Liver (tissue), 8 donors: ENCODE measurements at regions not wholly inside any gene's neighbourhood (a gene's known extent, or its start where the extent isn't known, plus 50 kb on each side); places are given as distances from the start of the nearest gene placed in this dataset.
"Not testable (repeated sequence)": the region's sequence is repeated elsewhere in the genome, so short reads cannot be mapped to it uniquely, and the experiment has no call there.

ENCODE experiments used
- DNase-seq: peaks from one replicate; pipeline ENCODE4 v3.0.0-alpha.2; 2017; ENCODE audit warnings: low spot score
- H3K27ac ChIP-seq, 2 donors: one replicate each; pipeline ENCODE4 v1.7.0; 2013; ENCODE audit warnings: inconsistent platforms in 2 of 2, low read length in 2 of 2, control low read depth in 1 of 2, low read depth in 1 of 2, mild to moderate bottlenecking in 1 of 2
- H3K27me3 ChIP-seq, 4 donors: one replicate each; pipeline versions ENCODE4 v1.6.1 to v1.7.0; 2013; ENCODE audit warnings: low read length in 3 of 4, inconsistent platforms in 1 of 4, mild to moderate bottlenecking in 1 of 4, moderate library complexity in 1 of 4; ENCODE audit not compliant: control insufficient read depth in 4 of 4, insufficient read depth in 4 of 4
- H3K36me3 ChIP-seq, 4 donors: one replicate each; pipeline versions ENCODE4 v1.6.1 to v1.7.0; 2013; ENCODE audit warnings: low read length in 3 of 4, mild to moderate bottlenecking in 3 of 4, low read depth in 1 of 4, moderate library complexity in 1 of 4; ENCODE audit not compliant: control insufficient read depth in 4 of 4, insufficient read depth in 3 of 4
- H3K4me1 ChIP-seq, 4 donors: one replicate each; pipeline versions ENCODE4 v1.6.1 to v1.7.0; 2013; ENCODE audit warnings: low read length in 3 of 4, mild to moderate bottlenecking in 3 of 4, moderate library complexity in 1 of 4; ENCODE audit not compliant: control insufficient read depth in 4 of 4, insufficient read depth in 4 of 4
- H3K4me3 ChIP-seq, 3 donors: one replicate each; pipeline versions ENCODE4 v1.6.1 to v1.7.0; 2013; ENCODE audit warnings: low read length in 3 of 3, control low read depth in 1 of 3, low read depth in 1 of 3, mild to moderate bottlenecking in 1 of 3
- H3K9ac ChIP-seq, 2 donors: one replicate each; pipeline ENCODE4 v1.7.0; 2013; ENCODE audit warnings: low read length in 2 of 2, mild to moderate bottlenecking in 2 of 2, moderate library complexity in 2 of 2, control low read depth in 1 of 2, low read depth in 1 of 2
- H3K9me3 ChIP-seq, 4 donors: one replicate each; pipeline versions ENCODE4 v1.6.1 to v1.7.0; 2013; ENCODE audit warnings: low read length in 3 of 4; ENCODE audit not compliant: control insufficient read depth in 4 of 4
- EGR1 ChIP-seq, 2 donors: IDR thresholded peaks; 2 replicates each; pipeline ENCODE4 v1.6.1; 2016 to 2018; ENCODE audit warnings: antibody characterized with exemption in 2 of 2, low read depth in 2 of 2
- FOXA1 ChIP-seq: IDR thresholded peaks from 2 replicates; pipeline ENCODE4 v1.6.1; 2016; ENCODE audit warnings: antibody characterized with exemption
- FOXA2 ChIP-seq: IDR thresholded peaks from 2 replicates; pipeline ENCODE4 v1.6.1; 2016; ENCODE audit warnings: antibody characterized with exemption
- GABPA ChIP-seq, 2 donors: IDR thresholded peaks in 1 of 2; conservative IDR thresholded peaks in 1 of 2; 2 replicates each; pipeline ENCODE4 v1.6.1; 2016; ENCODE audit warnings: antibody characterized with exemption in 2 of 2, mild to moderate bottlenecking in 1 of 2, moderate library complexity in 1 of 2
- HNF4A ChIP-seq, 2 donors: conservative IDR thresholded peaks; 2 replicates each; pipeline ENCODE4 v1.6.1; 2016; ENCODE audit warnings: antibody characterized with exemption in 2 of 2, mild to moderate bottlenecking in 2 of 2
- HNF4G ChIP-seq: IDR thresholded peaks from 2 replicates; pipeline ENCODE4 v1.6.1; 2016; ENCODE audit warnings: antibody characterized with exemption
- JUND ChIP-seq, 2 donors: IDR thresholded peaks; 2 replicates each; pipeline ENCODE4 v1.6.1; 2016; ENCODE audit warnings: antibody characterized with exemption in 2 of 2
- MAX ChIP-seq: IDR thresholded peaks from 2 replicates; pipeline ENCODE4 v1.6.1; 2016; ENCODE audit warnings: antibody characterized with exemption
- NR2F2 ChIP-seq: IDR thresholded peaks from 2 replicates; pipeline ENCODE4 v1.6.1; 2016; ENCODE audit warnings: antibody characterized with exemption
- RAD21 ChIP-seq, 2 donors: IDR thresholded peaks; 2 replicates each; pipeline ENCODE4 v1.6.1; 2016; ENCODE audit warnings: antibody characterized with exemption in 2 of 2, mild to moderate bottlenecking in 2 of 2
- RXRA ChIP-seq, 2 donors: IDR thresholded peaks; 2 replicates each; pipeline ENCODE4 v1.6.1; 2017 to 2018; ENCODE audit warnings: antibody characterized with exemption in 2 of 2, mild to moderate bottlenecking in 1 of 2
- SP1 ChIP-seq: IDR thresholded peaks from 2 replicates; pipeline ENCODE4 v1.6.1; 2018; ENCODE audit warnings: antibody characterized with exemption, mild to moderate bottlenecking
- TAF1 ChIP-seq: conservative IDR thresholded peaks from 2 replicates; pipeline ENCODE4 v1.6.1; 2016; ENCODE audit warnings: antibody characterized with exemption, mild to moderate bottlenecking
- YY1 ChIP-seq: IDR thresholded peaks from 2 replicates; pipeline ENCODE4 v1.6.1; 2016; ENCODE audit warnings: antibody characterized with exemption, mild to moderate bottlenecking
- WGBS: extraction: QIAGEN DNeasy Blood & Tissue Kit; methylation state at CpG from one replicate; pipeline ENCODE4 v1.1.7; 2013; 5-methylcytosine and 5-hydroxymethylcytosine counted together
- TF ChIP-seq, protein P1 (sequence below): IDR thresholded peaks from 2 replicates; pipeline ENCODE4 v1.6.1; 2016; ENCODE audit warnings: antibody characterized with exemption
- TF ChIP-seq, protein P2 (sequence below): IDR thresholded peaks from 2 replicates; pipeline ENCODE4 v1.6.1; 2016; ENCODE audit warnings: antibody characterized with exemption, mild to moderate bottlenecking
- TF ChIP-seq, protein P3 (sequence below): fragments of 150-350 bp; IDR thresholded peaks from 2 replicates; pipeline ENCODE4 v1.5.1; 2017; ENCODE audit warnings: improper control_type of control experiment, low read depth, low read length; ENCODE audit not compliant: missing input control
- TF ChIP-seq, protein P4 (sequence below): IDR thresholded peaks from 2 replicates; pipeline ENCODE4 v1.6.1; 2016; ENCODE audit warnings: antibody characterized with exemption
- donor health status: healthy.
- donor health status: healthy.
- donor health status: healthy.
- donor health status: healthy.
- donor health status: healthy.

DNA sequence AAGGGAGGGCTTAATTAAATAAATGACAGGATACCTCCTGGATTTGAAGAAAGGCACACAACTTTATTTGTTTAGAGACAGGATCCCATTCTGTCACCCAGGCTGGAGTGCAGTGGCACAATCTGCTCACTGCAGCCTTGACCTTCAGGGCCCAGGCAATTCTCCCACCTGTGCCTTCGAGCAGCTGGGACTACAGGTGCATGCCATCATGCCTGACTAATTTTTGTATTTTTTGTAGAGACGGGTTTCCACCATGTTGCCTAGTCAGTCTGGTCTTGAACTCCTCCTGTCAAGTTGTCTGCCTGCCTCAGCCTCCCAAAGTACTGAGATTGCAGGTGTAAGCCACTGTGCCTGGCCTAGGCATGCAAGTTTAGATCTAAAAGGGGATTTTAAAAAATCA, 272.7 kb upstream of the MBL2 start:
- WGBS = 75% methylated on average over 2 of the region's 2 CpGs

DNA sequence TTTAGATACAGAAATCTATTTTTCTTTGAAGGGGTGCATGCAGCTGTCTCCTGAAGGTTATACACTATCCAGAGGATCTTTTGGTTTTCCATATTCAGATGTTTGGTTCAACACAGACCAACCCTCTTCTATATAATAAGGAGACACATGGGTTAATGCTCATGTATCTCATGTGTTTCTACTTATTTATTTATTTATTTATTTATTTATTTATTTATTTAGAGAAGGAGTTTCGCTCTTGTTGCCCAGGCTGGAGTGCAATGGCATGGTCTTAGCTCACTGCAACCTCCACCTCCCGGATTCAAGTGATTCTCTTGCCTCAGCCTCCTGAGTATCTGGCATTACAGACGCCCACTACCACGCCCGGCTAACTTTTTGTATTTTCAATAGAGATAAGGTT, 263.2 kb upstream of the MBL2 start:
- H3K27ac ChIP-seq, H3K4me1 ChIP-seq, H3K9me3 ChIP-seq, H3K9ac ChIP-seq, DNase-seq, H3K36me3 ChIP-seq, H3K27me3 ChIP-seq, H3K4me3 ChIP-seq: not testable (repeated sequence)
- 93% methylated on average over 5 of the region's 5 CpGs for WGBS

More for the DNA sequence above, 272.7 kb upstream of the MBL2 start:
- H3K4me1 ChIP-seq = no peaks in the 10 kb centered on the region
- no peak overlapping the region for H3K27ac ChIP-seq
- TF ChIP-seq EGR1 (IDR thresholded peaks at IDR 0.05; ENCODE audit: low read depth in 2 of 2) = no peak
- TF ChIP-seq, protein P1, sequence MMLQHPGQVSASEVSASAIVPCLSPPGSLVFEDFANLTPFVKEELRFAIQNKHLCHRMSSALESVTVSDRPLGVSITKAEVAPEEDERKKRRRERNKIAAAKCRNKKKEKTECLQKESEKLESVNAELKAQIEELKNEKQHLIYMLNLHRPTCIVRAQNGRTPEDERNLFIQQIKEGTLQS = no peak
- TF ChIP-seq HNF4G = no peak
- no peak for TF ChIP-seq MAX
- no peak for TF ChIP-seq JUND (IDR thresholded peaks at IDR 0.05)
- TF ChIP-seq, protein P2, sequence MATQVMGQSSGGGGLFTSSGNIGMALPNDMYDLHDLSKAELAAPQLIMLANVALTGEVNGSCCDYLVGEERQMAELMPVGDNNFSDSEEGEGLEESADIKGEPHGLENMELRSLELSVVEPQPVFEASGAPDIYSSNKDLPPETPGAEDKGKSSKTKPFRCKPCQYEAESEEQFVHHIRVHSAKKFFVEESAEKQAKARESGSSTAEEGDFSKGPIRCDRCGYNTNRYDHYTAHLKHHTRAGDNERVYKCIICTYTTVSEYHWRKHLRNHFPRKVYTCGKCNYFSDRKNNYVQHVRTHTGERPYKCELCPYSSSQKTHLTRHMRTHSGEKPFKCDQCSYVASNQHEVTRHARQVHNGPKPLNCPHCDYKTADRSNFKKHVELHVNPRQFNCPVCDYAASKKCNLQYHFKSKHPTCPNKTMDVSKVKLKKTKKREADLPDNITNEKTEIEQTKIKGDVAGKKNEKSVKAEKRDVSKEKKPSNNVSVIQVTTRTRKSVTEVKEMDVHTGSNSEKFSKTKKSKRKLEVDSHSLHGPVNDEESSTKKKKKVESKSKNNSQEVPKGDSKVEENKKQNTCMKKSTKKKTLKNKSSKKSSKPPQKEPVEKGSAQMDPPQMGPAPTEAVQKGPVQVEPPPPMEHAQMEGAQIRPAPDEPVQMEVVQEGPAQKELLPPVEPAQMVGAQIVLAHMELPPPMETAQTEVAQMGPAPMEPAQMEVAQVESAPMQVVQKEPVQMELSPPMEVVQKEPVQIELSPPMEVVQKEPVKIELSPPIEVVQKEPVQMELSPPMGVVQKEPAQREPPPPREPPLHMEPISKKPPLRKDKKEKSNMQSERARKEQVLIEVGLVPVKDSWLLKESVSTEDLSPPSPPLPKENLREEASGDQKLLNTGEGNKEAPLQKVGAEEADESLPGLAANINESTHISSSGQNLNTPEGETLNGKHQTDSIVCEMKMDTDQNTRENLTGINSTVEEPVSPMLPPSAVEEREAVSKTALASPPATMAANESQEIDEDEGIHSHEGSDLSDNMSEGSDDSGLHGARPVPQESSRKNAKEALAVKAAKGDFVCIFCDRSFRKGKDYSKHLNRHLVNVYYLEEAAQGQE = no peak
- TF ChIP-seq YY1 = no peak
- no peak for TF ChIP-seq RAD21 (IDR thresholded peaks at IDR 0.05)
- TF ChIP-seq, protein P3, sequence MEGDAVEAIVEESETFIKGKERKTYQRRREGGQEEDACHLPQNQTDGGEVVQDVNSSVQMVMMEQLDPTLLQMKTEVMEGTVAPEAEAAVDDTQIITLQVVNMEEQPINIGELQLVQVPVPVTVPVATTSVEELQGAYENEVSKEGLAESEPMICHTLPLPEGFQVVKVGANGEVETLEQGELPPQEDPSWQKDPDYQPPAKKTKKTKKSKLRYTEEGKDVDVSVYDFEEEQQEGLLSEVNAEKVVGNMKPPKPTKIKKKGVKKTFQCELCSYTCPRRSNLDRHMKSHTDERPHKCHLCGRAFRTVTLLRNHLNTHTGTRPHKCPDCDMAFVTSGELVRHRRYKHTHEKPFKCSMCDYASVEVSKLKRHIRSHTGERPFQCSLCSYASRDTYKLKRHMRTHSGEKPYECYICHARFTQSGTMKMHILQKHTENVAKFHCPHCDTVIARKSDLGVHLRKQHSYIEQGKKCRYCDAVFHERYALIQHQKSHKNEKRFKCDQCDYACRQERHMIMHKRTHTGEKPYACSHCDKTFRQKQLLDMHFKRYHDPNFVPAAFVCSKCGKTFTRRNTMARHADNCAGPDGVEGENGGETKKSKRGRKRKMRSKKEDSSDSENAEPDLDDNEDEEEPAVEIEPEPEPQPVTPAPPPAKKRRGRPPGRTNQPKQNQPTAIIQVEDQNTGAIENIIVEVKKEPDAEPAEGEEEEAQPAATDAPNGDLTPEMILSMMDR = no peak
- no peak for TF ChIP-seq GABPA (IDR thresholded peaks at IDR 0.05 in 1 of 2, conservative IDR thresholded peaks at IDR 0.05 in 1 of 2)
- no peak for TF ChIP-seq RXRA (IDR thresholded peaks at IDR 0.05)
- TF ChIP-seq FOXA2 = no peak
- TF ChIP-seq, protein P4, sequence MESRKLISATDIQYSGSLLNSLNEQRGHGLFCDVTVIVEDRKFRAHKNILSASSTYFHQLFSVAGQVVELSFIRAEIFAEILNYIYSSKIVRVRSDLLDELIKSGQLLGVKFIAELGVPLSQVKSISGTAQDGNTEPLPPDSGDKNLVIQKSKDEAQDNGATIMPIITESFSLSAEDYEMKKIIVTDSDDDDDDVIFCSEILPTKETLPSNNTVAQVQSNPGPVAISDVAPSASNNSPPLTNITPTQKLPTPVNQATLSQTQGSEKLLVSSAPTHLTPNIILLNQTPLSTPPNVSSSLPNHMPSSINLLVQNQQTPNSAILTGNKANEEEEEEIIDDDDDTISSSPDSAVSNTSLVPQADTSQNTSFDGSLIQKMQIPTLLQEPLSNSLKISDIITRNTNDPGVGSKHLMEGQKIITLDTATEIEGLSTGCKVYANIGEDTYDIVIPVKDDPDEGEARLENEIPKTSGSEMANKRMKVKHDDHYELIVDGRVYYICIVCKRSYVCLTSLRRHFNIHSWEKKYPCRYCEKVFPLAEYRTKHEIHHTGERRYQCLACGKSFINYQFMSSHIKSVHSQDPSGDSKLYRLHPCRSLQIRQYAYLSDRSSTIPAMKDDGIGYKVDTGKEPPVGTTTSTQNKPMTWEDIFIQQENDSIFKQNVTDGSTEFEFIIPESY = no peak
- TF ChIP-seq SP1 = no peak
- TF ChIP-seq HNF4A (conservative IDR thresholded peaks at IDR 0.05) = no peak
- no peak for TF ChIP-seq TAF1
- no peak for TF ChIP-seq NR2F2
- no peak for TF ChIP-seq FOXA1
- no peaks in the 10 kb centered on the region for H3K36me3 ChIP-seq
- H3K9me3 ChIP-seq = no peaks in the 10 kb centered on the region
- no peak overlapping the region for H3K9ac ChIP-seq
- no peak overlapping the region for H3K4me3 ChIP-seq
- no peaks in the 10 kb centered on the region for H3K27me3 ChIP-seq
- DNase-seq = no peak
